ENCODE measurements at regions not wholly inside any gene's neighbourhood (a gene's known extent, or its start where the extent isn't known, plus 50 kb on each side); places are given as distances from the start of the nearest gene placed in this dataset.

- TF ChIP-seq CTCF (IDR thresholded peaks at IDR 0.05) (no peak), POLR2A (IDR thresholded peaks at IDR 0.05) (no peak)
- Histone ChIP-seq H3K4me1 (no peaks in the 10 kb centered on the region), H3K27me3 (no peaks in the 10 kb centered on the region), H3K36me3 (replicated peaks in 1 of 2; ENCODE audit: insufficient read depth in 1 of 2, low read depth in 2 of 2) (no peaks in the 10 kb centered on the region), H3K9me3 (no peaks in the 10 kb centered on the region), H3K27ac (no peak overlapping the region), H3K4me3 (no peak overlapping the region)
- intact Hi-C loops (cut with DNase I): no loop called here
- ATAC-seq (no peak), DNase-seq (no peak)
- whole genome bisulfite sequencing, 2 donors: 71 to 80% methylated on average over 5 of the region's 5 CpGs
Measured at GRCh38 chr18:60996822-60997221, 336.4 kb upstream of the CDH20 start.

- intact Hi-C loops (cut with DNase I): no loop called here
- H3K27ac ChIP-seq: no peak overlapping the region
- H3K4me1 ChIP-seq: no peaks in the 10 kb centered on the region
- no peak for DNase-seq
- no peak for ATAC-seq
- H3K27me3 ChIP-seq: no peaks in the 10 kb centered on the region
- WGBS, 2 donors: 69 to 72% methylated on average over 2 of the region's 2 CpGs
- H3K9me3 ChIP-seq: no peaks in the 10 kb centered on the region
- H3K36me3 ChIP-seq (replicated peaks in 1 of 2; ENCODE audit: insufficient read depth in 1 of 2, low read depth in 2 of 2): no peaks in the 10 kb centered on the region
- TF ChIP-seq POLR2A (IDR thresholded peaks at IDR 0.05) (no peak), CTCF (IDR thresholded peaks at IDR 0.05) (no peak)
- H3K4me3 ChIP-seq: no peak overlapping the region
Measured at GRCh38 chr18:61001138-61001537, 332.1 kb upstream of the CDH20 start.

- no peaks in the 10 kb centered on the region for H3K9me3 ChIP-seq
- no peaks in the 10 kb centered on the region for H3K27me3 ChIP-seq
- no peak overlapping the region for H3K4me3 ChIP-seq
- intact Hi-C loops (cut with DNase I): no loop called here
- no peak overlapping the region for H3K27ac ChIP-seq
- no peaks in the 10 kb centered on the region for H3K36me3 ChIP-seq (replicated peaks in 1 of 2; ENCODE audit: insufficient read depth in 1 of 2, low read depth in 2 of 2)
- H3K4me1 ChIP-seq: no peaks in the 10 kb centered on the region
- WGBS, 2 donors: 47 to 56% methylated on average over 4 of the region's 4 CpGs
- no peak for ATAC-seq
- no peak for DNase-seq
- TF ChIP-seq CTCF (IDR thresholded peaks at IDR 0.05): no peak
- no peak for TF ChIP-seq POLR2A (IDR thresholded peaks at IDR 0.05)
Measured at GRCh38 chr18:61006687-61007224, 326.5 kb upstream of the CDH20 start.

GRCh38 chr18:61019338-61020301, 313.6 kb upstream of the CDH20 start:
- intact Hi-C loops (cut with DNase I): no loop called here
- WGBS, 2 donors: 53 to 57% methylated on average over 3 of the region's 3 CpGs
- no peak for TF ChIP-seq POLR2A (IDR thresholded peaks at IDR 0.05)
- DNase-seq (no peak), ATAC-seq (no peak)
- Histone ChIP-seq H3K4me3 (no peak overlapping the region), H3K27me3 (no peaks in the 10 kb centered on the region), H3K27ac (no peak overlapping the region), H3K9me3 (no peaks in the 10 kb centered on the region), H3K4me1 (no peaks in the 10 kb centered on the region), H3K36me3 (replicated peaks in 1 of 2; ENCODE audit: insufficient read depth in 1 of 2, low read depth in 2 of 2) (no peaks in the 10 kb centered on the region)

- no peak for TF ChIP-seq POLR2A (IDR thresholded peaks at IDR 0.05)
- TF ChIP-seq CTCF (IDR thresholded peaks at IDR 0.05): no peak
- intact Hi-C loops (cut with DNase I): no loop called here
- no peak overlapping the region for H3K4me3 ChIP-seq
- H3K36me3 ChIP-seq (replicated peaks in 1 of 2; ENCODE audit: insufficient read depth in 1 of 2, low read depth in 2 of 2): no peaks in the 10 kb centered on the region
- H3K9me3 ChIP-seq: no peaks in the 10 kb centered on the region
- H3K4me1 ChIP-seq: no peaks in the 10 kb centered on the region
- H3K27me3 ChIP-seq: no peaks in the 10 kb centered on the region
- DNase-seq: no peak
- ATAC-seq: no peak
- WGBS, 2 donors: 31 to 59% methylated on average over 1 of the region's 1 CpG
- no peak overlapping the region for H3K27ac ChIP-seq
Measured at GRCh38 chr18:61025596-61025995, 307.6 kb upstream of the CDH20 start.

All from body of pancreas (tissue), 4 donors.